ENCODE measurements at regions not wholly inside any gene's neighbourhood (a gene's known extent, or its start where the extent isn't known, plus 50 kb on each side); places are given as distances from the start of the nearest gene placed in this dataset.

GRCh38 chr3:124404621-124405020, 325.6 kb upstream of the UMPS start:
- no peak for TF ChIP-seq CTCF (IDR thresholded peaks at IDR 0.05)
- TF ChIP-seq POLR2A (IDR thresholded peaks at IDR 0.05) = no peak

Data from Peyer's patch (tissue), 4 donors.